ENCODE measurements at regions not wholly inside any gene's neighbourhood (a gene's known extent, or its start where the extent isn't known, plus 50 kb on each side); places are given as distances from the start of the nearest gene placed in this dataset.
"Not testable (repeated sequence)": the region's sequence is repeated elsewhere in the genome, so short reads cannot be mapped to it uniquely, and the experiment has no call there.

DNA sequence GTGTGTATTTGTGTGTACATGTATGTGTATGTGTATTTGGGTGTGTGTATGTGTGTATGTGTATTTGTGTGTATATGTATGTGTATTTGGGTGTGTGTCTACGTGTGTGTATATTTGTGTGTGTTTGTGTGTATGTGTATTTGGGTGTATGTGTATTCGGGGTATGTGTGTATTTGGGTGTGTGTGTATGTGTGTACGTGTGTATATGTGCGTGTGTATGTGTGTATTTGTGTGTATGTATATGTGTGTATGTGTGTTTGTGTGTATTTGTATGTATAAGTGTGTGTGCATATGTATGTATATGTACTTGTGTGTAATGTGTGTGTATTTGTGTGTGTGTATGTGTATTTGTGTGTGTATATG, 62.0 kb downstream of the HAPSTR1 start:
- no peak for DNase-seq (ENCODE audit: low read depth)
- no peak for TF ChIP-seq CTCF (IDR thresholded peaks at IDR 0.05; ENCODE audit: insufficient read depth, low read depth, low read length, missing control alignments)
- H3K4me3 ChIP-seq (ENCODE audit: low read depth, low read length), result no peak overlapping the region

- TF ChIP-seq CTCF (IDR thresholded peaks at IDR 0.05; ENCODE audit: insufficient read depth, low read depth, low read length, missing control alignments), result no peak
- H3K4me3 ChIP-seq (ENCODE audit: low read depth, low read length), result no peak overlapping the region
- no peak for DNase-seq (ENCODE audit: low read depth)
These were observed 63.3 kb downstream of the HAPSTR1 start for GRCh38 chr16:9154567-9155410.

- TF ChIP-seq CTCF (IDR thresholded peaks at IDR 0.05; ENCODE audit: insufficient read depth, low read depth, low read length, missing control alignments), result no peak
- no peak for DNase-seq (ENCODE audit: low read depth)
- H3K4me3 ChIP-seq (ENCODE audit: low read depth, low read length), result no peak overlapping the region
These were observed 64.4 kb downstream of the HAPSTR1 start for GRCh38 chr16:9155871-9156270.

DNA sequence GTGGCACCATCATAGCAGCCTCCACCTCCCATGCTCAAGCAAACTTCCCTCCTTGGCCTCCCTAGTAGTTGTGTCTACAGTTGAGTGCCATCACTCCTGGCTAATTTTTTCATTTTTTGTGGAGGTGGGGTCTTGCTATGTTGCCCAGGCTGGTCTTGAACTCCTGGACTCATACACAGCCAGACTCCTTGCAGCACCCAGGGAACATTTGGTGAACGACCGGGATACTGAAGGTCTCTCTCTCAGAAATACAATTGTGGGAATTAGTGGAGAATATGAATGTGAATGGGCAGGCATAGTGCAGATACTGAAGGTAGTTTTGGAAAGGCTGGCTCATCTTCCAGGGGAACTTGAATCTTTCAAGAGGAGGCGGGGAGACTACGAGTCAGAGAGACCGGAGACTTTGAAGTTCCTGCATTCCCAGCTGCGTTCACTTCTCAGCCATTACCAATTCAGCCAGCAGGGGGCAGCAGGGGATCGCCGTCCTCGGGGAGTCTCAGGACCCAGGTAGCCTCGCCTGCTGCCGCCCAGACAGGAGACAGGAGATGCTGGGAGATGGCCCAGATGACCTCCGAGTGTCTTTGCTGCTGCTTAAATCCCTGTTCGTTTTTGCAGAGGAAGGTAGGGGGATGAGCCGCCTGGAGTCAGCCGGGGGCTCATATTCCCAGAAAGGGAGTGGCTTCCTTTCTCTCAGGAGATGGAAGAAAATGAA, 68.6 kb downstream of the HAPSTR1 start:
- TF ChIP-seq CTCF (IDR thresholded peaks at IDR 0.05; ENCODE audit: insufficient read depth, low read depth, low read length, missing control alignments), result peak; percentile 69
- peak; percentile 63 for DNase-seq (ENCODE audit: low read depth)
- no peak overlapping the region for H3K4me3 ChIP-seq (ENCODE audit: low read depth, low read length)

DNA sequence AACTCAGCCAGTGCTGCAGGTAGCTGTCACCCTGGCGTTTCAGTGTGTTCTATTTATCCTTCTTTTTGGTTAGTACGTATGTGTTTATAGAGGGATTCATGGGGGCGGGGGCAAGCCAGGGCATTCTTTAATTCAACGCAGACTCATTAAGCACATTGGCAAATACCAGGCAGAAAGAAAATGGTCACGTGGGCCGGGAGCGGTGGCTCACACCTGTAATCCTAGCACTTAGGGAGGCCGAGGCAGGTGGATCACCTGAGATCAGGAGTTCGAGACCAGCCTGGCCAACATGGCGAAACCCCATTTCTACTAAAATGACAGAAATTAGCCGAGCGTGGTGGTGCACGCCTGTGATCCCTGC, 69.1 kb downstream of the HAPSTR1 start:
- DNase-seq (ENCODE audit: low read depth), result no peak
- H3K4me3 ChIP-seq (ENCODE audit: low read depth, low read length), result no peak overlapping the region
- TF ChIP-seq CTCF (IDR thresholded peaks at IDR 0.05; ENCODE audit: insufficient read depth, low read depth, low read length, missing control alignments), result no peak

DNA sequence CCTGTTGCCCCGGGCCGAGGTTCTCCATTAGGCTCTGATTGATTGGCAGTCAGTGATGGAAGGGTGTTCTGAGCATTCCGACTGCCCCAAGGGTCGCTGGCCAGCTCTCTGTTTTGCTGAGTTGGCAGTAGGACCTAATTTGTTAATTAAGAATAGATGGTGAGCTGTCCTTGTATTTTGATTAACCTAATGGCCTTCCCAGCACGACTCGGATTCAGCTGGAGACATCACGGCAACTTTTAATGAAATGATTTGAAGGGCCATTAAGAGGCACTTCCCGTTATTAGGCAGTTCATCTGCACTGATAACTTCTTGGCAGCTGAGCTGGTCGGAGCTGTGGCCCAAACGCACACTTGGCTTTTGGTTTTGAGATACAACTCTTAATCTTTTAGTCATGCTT, 74.2 kb downstream of the HAPSTR1 start:
- H3K4me3 ChIP-seq (ENCODE audit: low read depth, low read length), result no peak overlapping the region
- DNase-seq (ENCODE audit: low read depth), result no peak
- no peak for TF ChIP-seq CTCF (IDR thresholded peaks at IDR 0.05; ENCODE audit: insufficient read depth, low read depth, low read length, missing control alignments)

DNA sequence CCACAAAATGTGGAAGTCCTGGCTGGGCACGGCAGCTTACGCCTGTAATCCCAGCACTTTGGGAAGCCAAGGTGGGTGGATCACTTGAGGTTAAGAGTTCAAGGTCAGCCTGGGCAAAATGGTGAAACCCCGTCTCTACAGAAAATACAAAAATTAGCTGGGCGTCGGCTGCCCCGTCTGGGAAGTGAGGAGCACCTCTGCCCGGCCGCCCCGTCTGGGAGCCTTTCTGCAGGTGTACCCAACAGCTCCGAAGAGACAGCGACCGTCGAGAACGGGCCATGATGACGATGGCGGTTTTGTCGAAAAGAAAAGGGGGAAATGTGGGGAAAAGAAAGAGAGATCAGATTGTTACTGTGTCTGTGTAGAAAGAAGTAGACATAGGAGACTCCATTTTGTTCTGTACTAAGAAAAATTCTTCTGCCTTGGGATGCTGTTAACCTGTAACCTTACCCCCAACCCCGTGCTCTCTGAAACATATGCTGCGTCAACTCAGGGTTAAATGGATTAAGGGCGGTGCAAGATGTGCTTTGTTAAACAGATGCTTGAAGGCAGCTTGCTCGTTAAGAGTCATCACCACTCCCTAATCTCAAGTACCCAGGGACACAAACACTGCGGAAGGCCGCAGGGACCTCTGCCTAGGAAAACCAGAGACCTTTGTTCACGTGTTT, 75.0 kb downstream of the HAPSTR1 start:
- H3K4me3 ChIP-seq (ENCODE audit: low read depth, low read length); DNase-seq (ENCODE audit: low read depth): not testable (repeated sequence)
